DMS 273 (cell line): ENCODE measurements at regions not wholly inside any gene's neighbourhood (a gene's known extent, or its start where the extent isn't known, plus 50 kb on each side); places are given as distances from the start of the nearest gene placed in this dataset.
A peak's percentile ranks its signal among the peaks of the same experiment; 100 is the strongest.

ENCODE experiments used
- DNase-seq: peaks from one replicate; lab custom pipeline; 2025; ENCODE audit not compliant: unreplicated experiment; lab: John Stamatoyannopoulos, UW

- peak; percentile 86 for DNase-seq
Observed at GRCh38 chr1:13965770-13966398, 265.9 kb downstream of the PRDM2 start.

GRCh38 chr1:13967707-13968106 lies 267.7 kb downstream of the PRDM2 start:
- DNase-seq = peak; percentile 15

- no peak for DNase-seq
Observed at GRCh38 chr1:13968361-13968760, 268.4 kb downstream of the PRDM2 start.

GRCh38 chr1:13970631-13971247 lies 270.8 kb downstream of the PRDM2 start:
- no peak for DNase-seq

- DNase-seq = peak; percentile 37
Observed at GRCh38 chr1:13976485-13976884, 276.5 kb downstream of the PRDM2 start.

- DNase-seq = no peak
Observed at GRCh38 chr1:13981142-13981541, 281.2 kb downstream of the PRDM2 start.

- DNase-seq = no peak
Observed at GRCh38 chr1:13983393-13983792, 283.4 kb downstream of the PRDM2 start.

- no peak for DNase-seq
Observed at GRCh38 chr1:13990939-13991338, 291.0 kb downstream of the PRDM2 start.

GRCh38 chr1:13992489-13993285 lies 292.7 kb downstream of the PRDM2 start:
- DNase-seq = peak; percentile 5

- DNase-seq = no peak
Observed at GRCh38 chr1:13994386-13994785, 294.4 kb downstream of the PRDM2 start.

- DNase-seq = no peak
Observed at GRCh38 chr1:13996334-13996733, 296.3 kb downstream of the PRDM2 start.

GRCh38 chr1:14003552-14003951 lies 303.6 kb downstream of the PRDM2 start:
- no peak for DNase-seq

GRCh38 chr1:14009582-14009981 lies 309.6 kb downstream of the PRDM2 start:
- DNase-seq = no peak

GRCh38 chr1:14010476-14010875 lies 310.5 kb downstream of the PRDM2 start:
- no peak for DNase-seq

GRCh38 chr1:14011132-14011531 lies 311.1 kb downstream of the PRDM2 start:
- no peak for DNase-seq

GRCh38 chr1:14011888-14012287 lies 311.9 kb downstream of the PRDM2 start:
- no peak for DNase-seq

- no peak for DNase-seq
Observed at GRCh38 chr1:14014929-14015328, 314.9 kb downstream of the PRDM2 start.

GRCh38 chr1:14015917-14016316 lies 315.9 kb downstream of the PRDM2 start:
- no peak for DNase-seq

- no peak for DNase-seq
Observed at GRCh38 chr1:14017531-14017961, 317.6 kb downstream of the PRDM2 start.

GRCh38 chr1:14019461-14019860 lies 319.5 kb downstream of the PRDM2 start:
- no peak for DNase-seq

GRCh38 chr1:14020006-14020405 lies 320.0 kb downstream of the PRDM2 start:
- DNase-seq = no peak

- DNase-seq = peak; percentile 58
Observed at GRCh38 chr1:14027099-14027498, 327.1 kb downstream of the PRDM2 start.
